ENCODE measurements at regions not wholly inside any gene's neighbourhood (a gene's known extent, or its start where the extent isn't known, plus 50 kb on each side); places are given as distances from the start of the nearest gene placed in this dataset.

DNA sequence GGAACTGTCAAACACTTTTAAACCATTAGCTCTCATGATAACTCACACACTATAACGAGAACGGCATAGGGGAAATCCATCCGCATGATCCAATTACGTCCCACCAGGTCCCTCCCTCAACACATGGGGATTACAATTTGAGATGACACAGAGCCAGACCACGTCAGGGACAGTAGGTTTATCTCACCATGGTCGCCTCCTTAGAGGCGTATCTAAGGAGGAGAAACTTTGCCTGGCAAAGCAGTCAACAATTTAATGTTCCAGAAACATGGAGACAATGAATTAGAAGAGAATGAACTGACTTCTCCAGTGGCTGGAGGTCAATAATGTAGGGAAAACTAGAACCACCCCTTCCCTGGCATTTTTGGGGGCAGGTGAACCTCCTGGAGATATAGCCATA is 488.4 kb upstream of the AUTS2 start (continued):
- TF ChIP-seq, protein P1, sequence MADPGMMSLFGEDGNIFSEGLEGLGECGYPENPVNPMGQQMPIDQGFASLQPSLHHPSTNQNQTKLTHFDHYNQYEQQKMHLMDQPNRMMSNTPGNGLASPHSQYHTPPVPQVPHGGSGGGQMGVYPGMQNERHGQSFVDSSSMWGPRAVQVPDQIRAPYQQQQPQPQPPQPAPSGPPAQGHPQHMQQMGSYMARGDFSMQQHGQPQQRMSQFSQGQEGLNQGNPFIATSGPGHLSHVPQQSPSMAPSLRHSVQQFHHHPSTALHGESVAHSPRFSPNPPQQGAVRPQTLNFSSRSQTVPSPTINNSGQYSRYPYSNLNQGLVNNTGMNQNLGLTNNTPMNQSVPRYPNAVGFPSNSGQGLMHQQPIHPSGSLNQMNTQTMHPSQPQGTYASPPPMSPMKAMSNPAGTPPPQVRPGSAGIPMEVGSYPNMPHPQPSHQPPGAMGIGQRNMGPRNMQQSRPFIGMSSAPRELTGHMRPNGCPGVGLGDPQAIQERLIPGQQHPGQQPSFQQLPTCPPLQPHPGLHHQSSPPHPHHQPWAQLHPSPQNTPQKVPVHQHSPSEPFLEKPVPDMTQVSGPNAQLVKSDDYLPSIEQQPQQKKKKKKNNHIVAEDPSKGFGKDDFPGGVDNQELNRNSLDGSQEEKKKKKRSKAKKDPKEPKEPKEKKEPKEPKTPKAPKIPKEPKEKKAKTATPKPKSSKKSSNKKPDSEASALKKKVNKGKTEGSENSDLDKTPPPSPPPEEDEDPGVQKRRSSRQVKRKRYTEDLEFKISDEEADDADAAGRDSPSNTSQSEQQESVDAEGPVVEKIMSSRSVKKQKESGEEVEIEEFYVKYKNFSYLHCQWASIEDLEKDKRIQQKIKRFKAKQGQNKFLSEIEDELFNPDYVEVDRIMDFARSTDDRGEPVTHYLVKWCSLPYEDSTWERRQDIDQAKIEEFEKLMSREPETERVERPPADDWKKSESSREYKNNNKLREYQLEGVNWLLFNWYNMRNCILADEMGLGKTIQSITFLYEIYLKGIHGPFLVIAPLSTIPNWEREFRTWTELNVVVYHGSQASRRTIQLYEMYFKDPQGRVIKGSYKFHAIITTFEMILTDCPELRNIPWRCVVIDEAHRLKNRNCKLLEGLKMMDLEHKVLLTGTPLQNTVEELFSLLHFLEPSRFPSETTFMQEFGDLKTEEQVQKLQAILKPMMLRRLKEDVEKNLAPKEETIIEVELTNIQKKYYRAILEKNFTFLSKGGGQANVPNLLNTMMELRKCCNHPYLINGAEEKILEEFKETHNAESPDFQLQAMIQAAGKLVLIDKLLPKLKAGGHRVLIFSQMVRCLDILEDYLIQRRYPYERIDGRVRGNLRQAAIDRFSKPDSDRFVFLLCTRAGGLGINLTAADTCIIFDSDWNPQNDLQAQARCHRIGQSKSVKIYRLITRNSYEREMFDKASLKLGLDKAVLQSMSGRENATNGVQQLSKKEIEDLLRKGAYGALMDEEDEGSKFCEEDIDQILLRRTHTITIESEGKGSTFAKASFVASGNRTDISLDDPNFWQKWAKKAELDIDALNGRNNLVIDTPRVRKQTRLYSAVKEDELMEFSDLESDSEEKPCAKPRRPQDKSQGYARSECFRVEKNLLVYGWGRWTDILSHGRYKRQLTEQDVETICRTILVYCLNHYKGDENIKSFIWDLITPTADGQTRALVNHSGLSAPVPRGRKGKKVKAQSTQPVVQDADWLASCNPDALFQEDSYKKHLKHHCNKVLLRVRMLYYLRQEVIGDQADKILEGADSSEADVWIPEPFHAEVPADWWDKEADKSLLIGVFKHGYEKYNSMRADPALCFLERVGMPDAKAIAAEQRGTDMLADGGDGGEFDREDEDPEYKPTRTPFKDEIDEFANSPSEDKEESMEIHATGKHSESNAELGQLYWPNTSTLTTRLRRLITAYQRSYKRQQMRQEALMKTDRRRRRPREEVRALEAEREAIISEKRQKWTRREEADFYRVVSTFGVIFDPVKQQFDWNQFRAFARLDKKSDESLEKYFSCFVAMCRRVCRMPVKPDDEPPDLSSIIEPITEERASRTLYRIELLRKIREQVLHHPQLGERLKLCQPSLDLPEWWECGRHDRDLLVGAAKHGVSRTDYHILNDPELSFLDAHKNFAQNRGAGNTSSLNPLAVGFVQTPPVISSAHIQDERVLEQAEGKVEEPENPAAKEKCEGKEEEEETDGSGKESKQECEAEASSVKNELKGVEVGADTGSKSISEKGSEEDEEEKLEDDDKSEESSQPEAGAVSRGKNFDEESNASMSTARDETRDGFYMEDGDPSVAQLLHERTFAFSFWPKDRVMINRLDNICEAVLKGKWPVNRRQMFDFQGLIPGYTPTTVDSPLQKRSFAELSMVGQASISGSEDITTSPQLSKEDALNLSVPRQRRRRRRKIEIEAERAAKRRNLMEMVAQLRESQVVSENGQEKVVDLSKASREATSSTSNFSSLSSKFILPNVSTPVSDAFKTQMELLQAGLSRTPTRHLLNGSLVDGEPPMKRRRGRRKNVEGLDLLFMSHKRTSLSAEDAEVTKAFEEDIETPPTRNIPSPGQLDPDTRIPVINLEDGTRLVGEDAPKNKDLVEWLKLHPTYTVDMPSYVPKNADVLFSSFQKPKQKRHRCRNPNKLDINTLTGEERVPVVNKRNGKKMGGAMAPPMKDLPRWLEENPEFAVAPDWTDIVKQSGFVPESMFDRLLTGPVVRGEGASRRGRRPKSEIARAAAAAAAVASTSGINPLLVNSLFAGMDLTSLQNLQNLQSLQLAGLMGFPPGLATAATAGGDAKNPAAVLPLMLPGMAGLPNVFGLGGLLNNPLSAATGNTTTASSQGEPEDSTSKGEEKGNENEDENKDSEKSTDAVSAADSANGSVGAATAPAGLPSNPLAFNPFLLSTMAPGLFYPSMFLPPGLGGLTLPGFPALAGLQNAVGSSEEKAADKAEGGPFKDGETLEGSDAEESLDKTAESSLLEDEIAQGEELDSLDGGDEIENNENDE (IDR thresholded peaks at IDR 0.05; ENCODE audit: insufficient replicate concordance, low read length), result no peak
- TF ChIP-seq SUZ12 (IDR thresholded peaks at IDR 0.05; ENCODE audit: low read length) (no peak), POLR2AphosphoS5 (IDR thresholded peaks at IDR 0.05; ENCODE audit: low read depth, low read length) (no peak), RNF2 (IDR thresholded peaks at IDR 0.05; ENCODE audit: borderline replicate concordance, low read depth, low read length, missing control alignments, poor library complexity, severe bottlenecking) (no peak), SP2 (IDR thresholded peaks at IDR 0.05; ENCODE audit: low read length) (no peak), JUN (IDR thresholded peaks at IDR 0.05; ENCODE audit: low read depth, low read length) (no peak), KDM1A (IDR thresholded peaks at IDR 0.05; ENCODE audit: borderline replicate concordance, low read length) (no peak), TBP (IDR thresholded peaks at IDR 0.05; ENCODE audit: low read depth, low read length) (no peak), SP1 (IDR thresholded peaks at IDR 0.05; ENCODE audit: low read depth, low read length) (no peak), NANOG (IDR thresholded peaks at IDR 0.05; ENCODE audit: insufficient read depth, low read depth, low read length, poor library complexity, severe bottlenecking) (no peak)
- TF ChIP-seq, protein P2, sequence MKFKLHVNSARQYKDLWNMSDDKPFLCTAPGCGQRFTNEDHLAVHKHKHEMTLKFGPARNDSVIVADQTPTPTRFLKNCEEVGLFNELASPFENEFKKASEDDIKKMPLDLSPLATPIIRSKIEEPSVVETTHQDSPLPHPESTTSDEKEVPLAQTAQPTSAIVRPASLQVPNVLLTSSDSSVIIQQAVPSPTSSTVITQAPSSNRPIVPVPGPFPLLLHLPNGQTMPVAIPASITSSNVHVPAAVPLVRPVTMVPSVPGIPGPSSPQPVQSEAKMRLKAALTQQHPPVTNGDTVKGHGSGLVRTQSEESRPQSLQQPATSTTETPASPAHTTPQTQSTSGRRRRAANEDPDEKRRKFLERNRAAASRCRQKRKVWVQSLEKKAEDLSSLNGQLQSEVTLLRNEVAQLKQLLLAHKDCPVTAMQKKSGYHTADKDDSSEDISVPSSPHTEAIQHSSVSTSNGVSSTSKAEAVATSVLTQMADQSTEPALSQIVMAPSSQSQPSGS (IDR thresholded peaks at IDR 0.05; ENCODE audit: low read length), result no peak

Measured in H1 (cell line).